ENCODE measurements at regions not wholly inside any gene's neighbourhood (a gene's known extent, or its start where the extent isn't known, plus 50 kb on each side); places are given as distances from the start of the nearest gene placed in this dataset.

DNA sequence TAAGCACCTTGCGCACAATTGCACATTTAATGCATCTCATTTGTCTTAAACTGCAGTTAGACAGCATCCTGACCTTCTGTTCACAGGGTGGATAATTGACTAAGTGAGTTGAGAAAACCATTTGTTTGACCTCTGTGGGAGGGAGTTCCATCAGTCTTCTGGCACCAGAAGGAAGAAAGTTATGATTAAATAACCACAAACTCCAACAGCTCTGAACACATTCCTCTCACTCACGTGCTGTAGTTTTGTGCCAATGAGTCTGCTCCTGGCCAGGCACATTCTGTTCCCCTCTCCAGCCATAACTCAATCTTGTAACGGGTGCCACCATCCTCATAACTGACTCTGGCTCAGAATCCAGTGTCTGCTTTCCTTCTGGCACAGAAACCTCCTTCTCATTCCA, 817.2 kb downstream of the SLITRK1 start:
- intact Hi-C loops (cut with DNase I, micrococcal nuclease), result no loop called here
- TF ChIP-seq, protein P1, sequence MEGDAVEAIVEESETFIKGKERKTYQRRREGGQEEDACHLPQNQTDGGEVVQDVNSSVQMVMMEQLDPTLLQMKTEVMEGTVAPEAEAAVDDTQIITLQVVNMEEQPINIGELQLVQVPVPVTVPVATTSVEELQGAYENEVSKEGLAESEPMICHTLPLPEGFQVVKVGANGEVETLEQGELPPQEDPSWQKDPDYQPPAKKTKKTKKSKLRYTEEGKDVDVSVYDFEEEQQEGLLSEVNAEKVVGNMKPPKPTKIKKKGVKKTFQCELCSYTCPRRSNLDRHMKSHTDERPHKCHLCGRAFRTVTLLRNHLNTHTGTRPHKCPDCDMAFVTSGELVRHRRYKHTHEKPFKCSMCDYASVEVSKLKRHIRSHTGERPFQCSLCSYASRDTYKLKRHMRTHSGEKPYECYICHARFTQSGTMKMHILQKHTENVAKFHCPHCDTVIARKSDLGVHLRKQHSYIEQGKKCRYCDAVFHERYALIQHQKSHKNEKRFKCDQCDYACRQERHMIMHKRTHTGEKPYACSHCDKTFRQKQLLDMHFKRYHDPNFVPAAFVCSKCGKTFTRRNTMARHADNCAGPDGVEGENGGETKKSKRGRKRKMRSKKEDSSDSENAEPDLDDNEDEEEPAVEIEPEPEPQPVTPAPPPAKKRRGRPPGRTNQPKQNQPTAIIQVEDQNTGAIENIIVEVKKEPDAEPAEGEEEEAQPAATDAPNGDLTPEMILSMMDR (IDR thresholded peaks at IDR 0.05), result no peak
- DNase-seq (peak in 2 of 3 donors; percentile 2 to 27), ATAC-seq (peak; percentile 42)
- Histone ChIP-seq H3K4me3 (no peak overlapping the region), H3K4me1 (ENCODE audit: low read depth) (no peaks in the 10 kb centered on the region), H3K9me3 (peaks cover 28% of the 10 kb centered on the region), H3K36me3 (ENCODE audit: low read depth) (no peaks in the 10 kb centered on the region)

DNA sequence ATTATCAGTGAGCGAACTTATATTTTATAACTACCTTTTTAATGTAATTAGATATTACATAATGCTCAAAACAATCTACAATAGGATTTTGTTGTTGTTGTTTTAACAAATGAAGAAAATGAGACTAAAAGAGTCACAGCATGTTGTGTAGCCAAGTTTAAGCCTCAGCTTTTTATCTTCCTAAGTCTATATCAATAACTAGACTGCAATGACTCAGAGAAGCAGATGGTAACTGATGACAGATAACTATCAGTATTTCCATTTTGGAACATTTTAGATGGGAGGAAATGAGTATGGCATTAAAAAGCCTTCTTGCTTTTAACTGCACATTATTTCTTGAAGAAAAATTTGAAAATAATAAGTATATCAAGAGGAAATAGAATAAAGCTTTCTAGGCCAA, 825.2 kb downstream of the SLITRK1 start:
- Histone ChIP-seq H3K4me3 (no peak overlapping the region), H3K36me3 (ENCODE audit: low read depth) (no peaks in the 10 kb centered on the region), H3K4me1 (ENCODE audit: low read depth) (no peaks in the 10 kb centered on the region), H3K9me3 (peaks cover 22% of the 10 kb centered on the region)
- DNase-seq (no peak), ATAC-seq (no peak)
- intact Hi-C loops (cut with DNase I, micrococcal nuclease), result no loop called here
- TF ChIP-seq, protein P1 (IDR thresholded peaks at IDR 0.05), result no peak

DNA sequence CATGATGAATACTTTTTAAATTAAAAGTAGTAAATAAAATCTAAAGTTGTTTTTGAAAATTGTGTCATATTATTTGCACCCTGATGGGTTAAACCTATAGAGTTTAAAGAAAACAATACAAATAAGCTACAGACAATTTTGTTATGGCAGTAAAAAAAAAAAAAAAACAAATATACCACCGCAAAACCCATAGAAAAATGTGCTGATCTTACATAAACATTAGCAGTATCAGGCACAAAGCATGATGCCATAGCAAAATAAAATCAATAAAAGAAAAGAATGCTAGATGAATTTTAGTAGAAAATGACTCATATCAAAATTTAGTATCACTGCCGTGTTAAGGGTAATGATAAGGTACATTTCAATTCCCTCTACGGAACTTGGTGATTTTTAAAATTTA, 826.0 kb downstream of the SLITRK1 start:
- Histone ChIP-seq H3K4me1 (ENCODE audit: low read depth) (no peaks in the 10 kb centered on the region), H3K36me3 (ENCODE audit: low read depth) (no peaks in the 10 kb centered on the region), H3K9me3 (peaks cover 22% of the 10 kb centered on the region), H3K4me3 (no peak overlapping the region)
- ATAC-seq, result no peak
- TF ChIP-seq, protein P1 (IDR thresholded peaks at IDR 0.05), result no peak
- intact Hi-C loops (cut with DNase I, micrococcal nuclease), result no loop called here
- no peak for DNase-seq

DNA sequence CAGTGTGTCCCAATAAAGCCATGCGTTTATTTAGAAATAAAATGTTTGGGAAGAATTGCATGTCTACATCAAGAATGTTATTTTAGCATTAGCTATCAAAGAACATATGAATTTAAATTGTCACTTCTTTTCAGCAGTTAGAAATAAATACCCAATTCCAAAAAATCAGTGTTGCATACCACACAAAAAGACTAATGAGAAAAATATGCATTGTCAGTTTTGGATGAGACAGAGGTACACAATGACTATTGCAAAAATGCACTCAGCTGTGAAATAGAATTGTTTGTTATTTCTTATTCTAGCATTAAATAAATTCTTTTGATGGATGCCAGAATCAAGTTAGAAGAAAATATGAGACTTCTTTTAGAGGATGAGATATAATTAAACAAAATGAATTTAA, 833.9 kb downstream of the SLITRK1 start:
- no peak overlapping the region for H3K4me3 ChIP-seq
- intact Hi-C loops (cut with DNase I, micrococcal nuclease), result no loop called here
- DNase-seq (no peak), ATAC-seq (no peak)
- H3K9me3 ChIP-seq, result peaks cover 29% of the 10 kb centered on the region
- H3K36me3 ChIP-seq (ENCODE audit: low read depth), result no peaks in the 10 kb centered on the region
- TF ChIP-seq, protein P1 (IDR thresholded peaks at IDR 0.05), result no peak
- H3K4me1 ChIP-seq (ENCODE audit: low read depth), result no peaks in the 10 kb centered on the region

DNA sequence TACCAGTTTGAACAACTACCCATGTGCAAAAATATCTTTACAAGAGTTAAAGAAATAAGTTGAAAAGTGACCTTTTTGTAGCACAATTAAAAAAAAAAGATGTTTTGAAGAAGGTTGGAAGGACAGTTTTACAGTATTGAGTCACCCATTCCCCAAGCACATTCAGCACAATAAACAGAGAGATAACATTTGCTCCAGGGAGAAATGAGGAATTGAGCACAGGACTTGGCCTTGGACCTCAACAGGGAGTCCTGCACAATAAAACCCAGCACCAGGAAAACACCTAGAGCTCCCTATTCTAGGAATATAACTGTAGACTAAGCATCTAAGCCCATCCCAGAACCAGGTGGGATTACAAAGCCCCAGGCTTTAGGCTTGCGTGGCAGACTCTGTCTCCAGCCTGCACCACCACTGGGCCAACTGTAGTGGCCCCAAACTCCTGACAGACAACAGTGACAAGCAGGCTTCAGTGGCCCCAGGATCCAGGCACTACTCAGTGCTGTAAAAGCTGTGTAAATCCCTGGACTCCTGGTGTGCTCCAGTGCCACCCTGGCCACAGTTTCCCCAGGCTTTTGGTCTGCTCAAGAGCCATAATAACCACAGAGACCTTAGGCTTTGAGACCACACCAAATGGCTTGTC, 857.2 kb downstream of the SLITRK1 start:
- DNase-seq, result no peak
- TF ChIP-seq, protein P1 (IDR thresholded peaks at IDR 0.05), result no peak
- H3K4me3 ChIP-seq, result no peak overlapping the region
- no peak for ATAC-seq
- intact Hi-C loops (cut with DNase I, micrococcal nuclease), result no loop called here
- no peaks in the 10 kb centered on the region for H3K36me3 ChIP-seq (ENCODE audit: low read depth)
- H3K9me3 ChIP-seq, result peaks cover 64% of the 10 kb centered on the region
- no peaks in the 10 kb centered on the region for H3K4me1 ChIP-seq (ENCODE audit: low read depth)

DNA sequence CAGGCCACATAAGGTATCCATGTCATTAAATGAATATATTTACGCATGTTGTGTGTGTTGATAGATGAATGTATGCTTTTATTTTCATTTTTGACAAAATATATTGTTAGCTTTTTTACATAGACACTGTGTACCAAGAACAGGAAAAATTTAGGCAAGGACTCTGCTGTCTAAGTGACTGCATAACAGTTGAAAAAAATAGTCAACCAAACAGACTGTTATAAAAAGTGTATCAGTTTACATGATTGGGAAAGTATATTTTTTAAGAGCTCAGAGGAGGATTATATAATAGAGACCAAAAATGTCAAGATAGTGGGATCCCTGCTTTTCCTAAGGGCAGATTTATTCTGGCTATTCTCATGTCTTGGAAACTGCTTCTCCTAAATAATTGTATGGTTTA, 858.0 kb downstream of the SLITRK1 start:
- DNase-seq (no peak), ATAC-seq (no peak)
- Histone ChIP-seq H3K9me3 (peaks cover 60% of the 10 kb centered on the region), H3K4me3 (no peak overlapping the region), H3K4me1 (ENCODE audit: low read depth) (no peaks in the 10 kb centered on the region), H3K36me3 (ENCODE audit: low read depth) (no peaks in the 10 kb centered on the region)
- TF ChIP-seq, protein P1 (IDR thresholded peaks at IDR 0.05), result no peak
- intact Hi-C loops (cut with DNase I, micrococcal nuclease), result no loop called here

Data from mucosa of descending colon (tissue), 3 donors.